Hepatocyte (in vitro differentiated cells): ENCODE measurements at regions not wholly inside any gene's neighbourhood (a gene's known extent, or its start where the extent isn't known, plus 50 kb on each side); places are given as distances from the start of the nearest gene placed in this dataset.

ENCODE experiments used
- DNase-seq: peaks from one replicate; pipeline ENCODE4 v3.0.0-alpha.2; 2016; ENCODE audit warnings: low spot score
- H2AFZ ChIP-seq: fragments of 200-600 bp; sonication (generic); 2 replicates; pipeline ENCODE4 v1.6.0; 2016; ENCODE audit warnings: antibody characterized with exemption, mild to moderate bottlenecking
- H3K27ac ChIP-seq: fragments of 200-600 bp; sonication (generic); 2 replicates; pipeline ENCODE4 v1.5.1; 2016; ENCODE audit warnings: mild to moderate bottlenecking
- H3K27me3 ChIP-seq: fragments of 200-600 bp; sonication (generic); 2 replicates; pipeline ENCODE4 v1.6.1; 2016
- H3K36me3 ChIP-seq: fragments of 200-600 bp; sonication (generic); replicated peaks from 2 replicates; pipeline ENCODE4 v1.5.1; 2016; ENCODE audit warnings: low read depth; ENCODE audit not compliant: insufficient read depth
- H3K4me1 ChIP-seq: fragments of 200-600 bp; sonication (generic); 2 replicates; pipeline ENCODE4 v1.5.1; 2016; ENCODE audit warnings: mild to moderate bottlenecking, moderate library complexity; ENCODE audit not compliant: insufficient read depth
- H3K4me2 ChIP-seq: fragments of 200-600 bp; sonication (generic); 2 replicates; pipeline ENCODE4 v1.6.0; 2016
- H3K4me3 ChIP-seq: fragments of 200-600 bp; sonication (generic); 2 replicates; pipeline ENCODE4 v1.5.1; 2016; ENCODE audit warnings: mild to moderate bottlenecking
- H3K79me2 ChIP-seq: fragments of 200-600 bp; sonication (generic); 2 replicates; pipeline ENCODE4 v1.6.0; 2017; ENCODE audit warnings: mild to moderate bottlenecking
- H3K9me2 ChIP-seq: fragments of 200-600 bp; sonication (generic); replicated peaks from 2 replicates; pipeline ENCODE4 v1.6.0; 2017; ENCODE audit warnings: mild to moderate bottlenecking; ENCODE audit not compliant: insufficient read depth
- H3K9me3 ChIP-seq: fragments of 200-600 bp; sonication (generic); 2 replicates; pipeline ENCODE4 v1.5.1; 2016; ENCODE audit warnings: low read depth, mild to moderate bottlenecking
- H4K20me1 ChIP-seq: fragments of 200-600 bp; sonication (generic); 2 replicates; pipeline ENCODE4 v1.6.0; 2016; ENCODE audit warnings: mild to moderate bottlenecking; ENCODE audit not compliant: insufficient read depth, poor library complexity, severe bottlenecking
- EZH2 ChIP-seq: fragments of 200-600 bp; sonication (generic); IDR thresholded peaks from 2 replicates; pipeline ENCODE4 v1.6.1; 2016; ENCODE audit warnings: antibody characterized with exemption, mild to moderate bottlenecking, borderline replicate concordance
- EZH2phosphoT487 ChIP-seq: fragments of 200-600 bp; sonication (generic); IDR thresholded peaks from one replicate; pipeline ENCODE4 v1.6.1; 2018; ENCODE audit warnings: antibody characterized with exemption, mild to moderate bottlenecking, low read depth, moderate library complexity; ENCODE audit not compliant: unreplicated experiment, severe bottlenecking
- WGBS: methylation state at CpG from one replicate; pipeline ENCODE4 v1.1.6; 2016; ENCODE audit warnings: low lambda C conversion rate; ENCODE audit errors: missing lambda C conversion rate; 5-methylcytosine and 5-hydroxymethylcytosine counted together
- TF ChIP-seq, protein P1 (sequence below): fragments of 200-600 bp; sonication (generic); IDR thresholded peaks from 2 replicates; pipeline ENCODE4 v1.5.1; 2016; ENCODE audit warnings: antibody characterized with exemption, mild to moderate bottlenecking; ENCODE audit not compliant: poor library complexity

DNA sequence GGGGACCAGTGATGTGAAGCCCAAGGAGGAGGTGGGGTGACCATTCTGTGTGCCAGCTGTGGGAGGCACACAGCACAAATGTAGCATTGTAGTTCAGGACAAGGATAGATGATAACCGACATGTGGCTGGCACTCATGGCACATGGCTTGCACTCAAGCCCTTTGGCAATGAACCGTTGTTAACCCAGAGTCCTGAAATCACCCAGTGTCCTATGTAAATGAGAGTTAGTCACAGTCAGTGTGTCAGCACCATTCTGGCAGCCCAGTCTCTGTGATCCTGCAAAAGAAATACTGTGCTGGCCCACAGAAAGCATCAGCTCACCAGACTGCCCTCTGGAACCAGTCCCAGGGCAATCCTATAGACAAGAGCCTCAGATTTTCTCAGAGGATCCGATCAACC is 339.3 kb downstream of the MID1IP1 start:
- no peak for DNase-seq
- no peaks in the 10 kb centered on the region for H3K4me1 ChIP-seq
- 76% methylated on average over 3 of the region's 3 CpGs for WGBS
- H3K36me3 ChIP-seq, result no peaks in the 10 kb centered on the region
- H3K27me3 ChIP-seq, result no peaks in the 10 kb centered on the region
- no peak overlapping the region for H3K27ac ChIP-seq
- TF ChIP-seq EZH2 (no peak), EZH2phosphoT487 (no peak)
- TF ChIP-seq, protein P1, sequence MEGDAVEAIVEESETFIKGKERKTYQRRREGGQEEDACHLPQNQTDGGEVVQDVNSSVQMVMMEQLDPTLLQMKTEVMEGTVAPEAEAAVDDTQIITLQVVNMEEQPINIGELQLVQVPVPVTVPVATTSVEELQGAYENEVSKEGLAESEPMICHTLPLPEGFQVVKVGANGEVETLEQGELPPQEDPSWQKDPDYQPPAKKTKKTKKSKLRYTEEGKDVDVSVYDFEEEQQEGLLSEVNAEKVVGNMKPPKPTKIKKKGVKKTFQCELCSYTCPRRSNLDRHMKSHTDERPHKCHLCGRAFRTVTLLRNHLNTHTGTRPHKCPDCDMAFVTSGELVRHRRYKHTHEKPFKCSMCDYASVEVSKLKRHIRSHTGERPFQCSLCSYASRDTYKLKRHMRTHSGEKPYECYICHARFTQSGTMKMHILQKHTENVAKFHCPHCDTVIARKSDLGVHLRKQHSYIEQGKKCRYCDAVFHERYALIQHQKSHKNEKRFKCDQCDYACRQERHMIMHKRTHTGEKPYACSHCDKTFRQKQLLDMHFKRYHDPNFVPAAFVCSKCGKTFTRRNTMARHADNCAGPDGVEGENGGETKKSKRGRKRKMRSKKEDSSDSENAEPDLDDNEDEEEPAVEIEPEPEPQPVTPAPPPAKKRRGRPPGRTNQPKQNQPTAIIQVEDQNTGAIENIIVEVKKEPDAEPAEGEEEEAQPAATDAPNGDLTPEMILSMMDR, result no peak
- H4K20me1 ChIP-seq, result no peaks in the 10 kb centered on the region
- no peak overlapping the region for H3K4me3 ChIP-seq
- no peak overlapping the region for H2AFZ ChIP-seq
- H3K79me2 ChIP-seq, result no peaks in the 10 kb centered on the region
- H3K4me2 ChIP-seq, result no peak overlapping the region
- H3K9me3 ChIP-seq, result no peaks in the 10 kb centered on the region
- no peaks in the 10 kb centered on the region for H3K9me2 ChIP-seq

DNA sequence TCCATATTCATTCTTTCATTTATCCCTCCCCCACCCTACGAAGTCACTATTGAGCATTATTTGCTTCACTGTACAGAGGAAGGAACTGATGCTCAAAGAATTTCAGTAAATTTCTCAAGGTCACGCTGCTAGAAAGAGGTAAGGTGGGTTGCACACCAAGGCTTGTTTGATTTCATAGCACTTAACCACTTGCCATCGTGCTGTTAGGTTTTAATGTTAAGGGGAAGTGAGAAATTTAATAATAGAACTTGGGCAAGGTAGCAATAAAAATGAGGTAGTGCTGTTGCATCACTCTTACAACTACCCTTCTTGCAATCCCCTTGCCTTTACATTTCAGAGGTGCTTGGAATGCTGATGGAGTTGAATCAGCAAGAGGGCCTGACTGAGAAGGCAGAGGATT is 343.1 kb downstream of the MID1IP1 start:
- Histone ChIP-seq H3K4me1 (no peaks in the 10 kb centered on the region), H3K27me3 (no peaks in the 10 kb centered on the region), H3K4me2 (no peak overlapping the region), H3K9me2 (no peaks in the 10 kb centered on the region), H3K36me3 (no peaks in the 10 kb centered on the region), H3K9me3 (no peaks in the 10 kb centered on the region), H3K79me2 (no peaks in the 10 kb centered on the region), H2AFZ (no peak overlapping the region), H3K27ac (no peak overlapping the region), H4K20me1 (no peaks in the 10 kb centered on the region), H3K4me3 (no peak overlapping the region)
- TF ChIP-seq EZH2, result no peak
- no peak for DNase-seq
- WGBS, result 75% methylated on average over 3 of the region's 3 CpGs

DNA sequence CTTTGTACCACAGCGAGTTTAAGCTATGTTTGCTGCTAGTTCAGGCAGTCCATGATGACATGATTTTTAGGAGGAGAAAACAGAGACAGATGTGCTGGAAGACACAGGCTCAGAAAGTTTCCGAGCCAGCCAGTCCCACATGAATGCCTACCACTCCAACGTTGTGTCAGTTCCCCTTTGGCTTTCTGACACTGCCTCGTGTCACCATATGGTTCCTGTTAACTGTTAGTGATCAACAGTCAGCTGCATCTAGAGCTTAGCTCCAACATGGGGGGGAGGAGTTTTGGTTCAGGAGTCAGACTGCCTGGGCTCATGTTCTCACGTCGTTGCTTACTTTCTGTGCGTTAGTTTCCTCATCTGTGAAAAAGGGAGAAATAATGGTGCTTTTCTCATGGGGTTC is 343.7 kb downstream of the MID1IP1 start:
- no peaks in the 10 kb centered on the region for H3K27me3 ChIP-seq
- 56% methylated on average over 7 of the region's 7 CpGs for WGBS
- no peaks in the 10 kb centered on the region for H3K4me1 ChIP-seq
- DNase-seq, result no peak
- H3K9me2 ChIP-seq, result no peaks in the 10 kb centered on the region
- TF ChIP-seq, protein P1, result no peak
- no peak for TF ChIP-seq EZH2
- TF ChIP-seq EZH2phosphoT487, result no peak
- H3K4me2 ChIP-seq, result no peak overlapping the region
- H4K20me1 ChIP-seq, result no peaks in the 10 kb centered on the region
- no peaks in the 10 kb centered on the region for H3K79me2 ChIP-seq
- H2AFZ ChIP-seq, result no peak overlapping the region
- no peaks in the 10 kb centered on the region for H3K9me3 ChIP-seq
- no peaks in the 10 kb centered on the region for H3K36me3 ChIP-seq
- no peak overlapping the region for H3K27ac ChIP-seq
- no peak overlapping the region for H3K4me3 ChIP-seq

DNA sequence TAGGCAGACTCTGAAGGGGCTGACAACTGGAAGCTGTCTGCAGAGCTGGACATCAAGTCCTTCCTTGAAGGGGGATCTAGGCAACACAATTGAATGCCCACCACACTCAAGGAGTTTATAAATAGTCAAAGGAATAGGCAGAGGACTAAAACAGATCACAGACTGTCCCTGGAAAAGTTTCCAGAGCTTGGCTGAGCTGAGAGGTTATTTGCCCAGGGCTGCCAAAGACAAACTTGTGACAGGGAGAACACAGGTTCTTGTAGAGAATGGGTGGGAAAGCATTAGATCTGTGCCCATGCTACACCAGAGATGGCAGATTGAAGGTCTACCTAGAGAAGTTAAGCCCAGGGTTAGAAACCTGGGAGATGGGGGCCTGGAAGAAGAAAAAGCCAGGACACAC is 344.6 kb downstream of the MID1IP1 start:
- no peaks in the 10 kb centered on the region for H4K20me1 ChIP-seq
- no peaks in the 10 kb centered on the region for H3K36me3 ChIP-seq
- no peak overlapping the region for H3K4me2 ChIP-seq
- DNase-seq, result no peak
- no peak overlapping the region for H3K27ac ChIP-seq
- H3K9me2 ChIP-seq, result no peaks in the 10 kb centered on the region
- no peaks in the 10 kb centered on the region for H3K79me2 ChIP-seq
- no peak overlapping the region for H2AFZ ChIP-seq
- H3K9me3 ChIP-seq, result no peaks in the 10 kb centered on the region
- H3K4me1 ChIP-seq, result no peaks in the 10 kb centered on the region
- H3K4me3 ChIP-seq, result no peak overlapping the region
- TF ChIP-seq EZH2, result no peak
- no peaks in the 10 kb centered on the region for H3K27me3 ChIP-seq

DNA sequence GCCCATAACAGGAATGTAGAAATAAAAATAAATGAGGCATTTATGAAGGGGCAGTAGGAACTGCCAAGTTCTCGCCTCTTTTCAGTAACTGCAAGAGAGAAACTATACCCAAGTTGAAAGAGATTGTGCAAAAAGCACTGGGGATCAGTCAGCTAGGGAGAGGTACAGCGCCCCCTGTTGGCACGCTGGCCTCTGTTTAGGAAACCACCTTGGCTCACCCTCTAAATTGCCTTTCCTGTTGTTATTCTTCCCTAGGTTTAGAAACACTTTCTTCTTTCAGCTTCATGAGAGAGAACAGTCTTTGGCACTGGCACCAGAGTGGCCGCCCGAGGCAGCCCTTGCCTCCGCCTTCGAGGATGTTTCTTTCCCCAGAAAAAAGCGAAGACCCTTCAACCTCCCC is 348.5 kb downstream of the MID1IP1 start:
- no peak for TF ChIP-seq EZH2
- TF ChIP-seq EZH2phosphoT487, result no peak
- TF ChIP-seq, protein P1, result peak; percentile 63
- no peaks in the 10 kb centered on the region for H3K27me3 ChIP-seq
- DNase-seq, result peak; percentile 80

More for the DNA sequence above, 348.5 kb downstream of the MID1IP1 start:
- WGBS, result 32% methylated on average over 8 of the region's 8 CpGs
- Histone ChIP-seq H3K4me3 (no peak overlapping the region), H3K4me2 (no peak overlapping the region), H2AFZ (no peak overlapping the region), H3K36me3 (no peaks in the 10 kb centered on the region), H4K20me1 (no peaks in the 10 kb centered on the region), H3K4me1 (no peaks in the 10 kb centered on the region), H3K9me3 (no peaks in the 10 kb centered on the region), H3K79me2 (no peaks in the 10 kb centered on the region), H3K27ac (no peak overlapping the region), H3K9me2 (no peaks in the 10 kb centered on the region)
